ENCODE measurements at regions not wholly inside any gene's neighbourhood (a gene's known extent, or its start where the extent isn't known, plus 50 kb on each side); places are given as distances from the start of the nearest gene placed in this dataset.

GRCh38 chr2:16200554-16201193 lies 260.3 kb downstream of the MYCN start:
- TF ChIP-seq RFX5 (IDR thresholded peaks at IDR 0.05; ENCODE audit: low read length), result no peak
- TF ChIP-seq, protein P1, sequence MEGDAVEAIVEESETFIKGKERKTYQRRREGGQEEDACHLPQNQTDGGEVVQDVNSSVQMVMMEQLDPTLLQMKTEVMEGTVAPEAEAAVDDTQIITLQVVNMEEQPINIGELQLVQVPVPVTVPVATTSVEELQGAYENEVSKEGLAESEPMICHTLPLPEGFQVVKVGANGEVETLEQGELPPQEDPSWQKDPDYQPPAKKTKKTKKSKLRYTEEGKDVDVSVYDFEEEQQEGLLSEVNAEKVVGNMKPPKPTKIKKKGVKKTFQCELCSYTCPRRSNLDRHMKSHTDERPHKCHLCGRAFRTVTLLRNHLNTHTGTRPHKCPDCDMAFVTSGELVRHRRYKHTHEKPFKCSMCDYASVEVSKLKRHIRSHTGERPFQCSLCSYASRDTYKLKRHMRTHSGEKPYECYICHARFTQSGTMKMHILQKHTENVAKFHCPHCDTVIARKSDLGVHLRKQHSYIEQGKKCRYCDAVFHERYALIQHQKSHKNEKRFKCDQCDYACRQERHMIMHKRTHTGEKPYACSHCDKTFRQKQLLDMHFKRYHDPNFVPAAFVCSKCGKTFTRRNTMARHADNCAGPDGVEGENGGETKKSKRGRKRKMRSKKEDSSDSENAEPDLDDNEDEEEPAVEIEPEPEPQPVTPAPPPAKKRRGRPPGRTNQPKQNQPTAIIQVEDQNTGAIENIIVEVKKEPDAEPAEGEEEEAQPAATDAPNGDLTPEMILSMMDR (IDR thresholded peaks at IDR 0.05), result no peak
- TF ChIP-seq POLR2AphosphoS5 (IDR thresholded peaks at IDR 0.05; ENCODE audit: low read depth, low read length), result no peak
- TF ChIP-seq EP300 (IDR thresholded peaks at IDR 0.05; ENCODE audit: borderline replicate concordance in 1 of 2, low read depth in 1 of 2, low read length in 1 of 2), result no peak
- no peak for TF ChIP-seq NFIC (IDR thresholded peaks at IDR 0.05; ENCODE audit: borderline replicate concordance)
- TF ChIP-seq, protein P2, sequence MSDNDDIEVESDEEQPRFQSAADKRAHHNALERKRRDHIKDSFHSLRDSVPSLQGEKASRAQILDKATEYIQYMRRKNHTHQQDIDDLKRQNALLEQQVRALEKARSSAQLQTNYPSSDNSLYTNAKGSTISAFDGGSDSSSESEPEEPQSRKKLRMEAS (IDR thresholded peaks at IDR 0.05; ENCODE audit: low read depth), result no peak
